MM.1S (cell line): ENCODE measurements at regions not wholly inside any gene's neighbourhood (a gene's known extent, or its start where the extent isn't known, plus 50 kb on each side); places are given as distances from the start of the nearest gene placed in this dataset.

Experiments used
- EZH2 ChIP-seq: fragments of 300-600 bp; sonication (generic); optimal IDR thresholded peaks from 2 replicates; pipeline ENCODE3; 2017; ENCODE audit warnings: low read depth, mild to moderate bottlenecking, antibody characterized with exemption, low read length, mixed read lengths
- EZH2phosphoT487 ChIP-seq: fragments of 300-600 bp; sonication (generic); IDR thresholded peaks from 2 replicates; pipeline ENCODE4 v1.6.1; 2018; ENCODE audit warnings: antibody characterized with exemption, low read length
- TF ChIP-seq, protein P1 (sequence below): fragments of 300-600 bp; sonication (generic); IDR thresholded peaks from 2 replicates; pipeline ENCODE4 v1.5.1; 2016; ENCODE audit warnings: antibody characterized with exemption, low read length, mixed read lengths

DNA sequence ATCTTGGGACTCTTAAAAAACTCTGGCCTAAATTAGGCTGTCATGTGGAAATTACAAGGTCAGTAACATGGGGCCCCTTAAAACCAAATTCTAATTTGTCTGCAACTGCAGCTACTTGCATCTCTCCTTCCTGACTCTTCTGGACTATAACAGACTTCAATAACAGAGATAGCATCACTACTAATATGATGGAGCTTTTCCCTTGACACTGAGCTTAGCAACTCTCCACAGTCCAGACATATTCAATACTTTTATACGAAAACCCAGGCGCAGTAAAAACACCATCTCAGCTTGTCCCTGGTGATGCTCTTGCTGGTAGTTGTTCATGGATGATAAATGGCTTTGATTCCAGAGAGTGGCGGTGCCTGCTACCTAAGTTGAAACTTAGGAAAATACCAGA lies 850.4 kb downstream of the STIM2 start:
- TF ChIP-seq, protein P1, sequence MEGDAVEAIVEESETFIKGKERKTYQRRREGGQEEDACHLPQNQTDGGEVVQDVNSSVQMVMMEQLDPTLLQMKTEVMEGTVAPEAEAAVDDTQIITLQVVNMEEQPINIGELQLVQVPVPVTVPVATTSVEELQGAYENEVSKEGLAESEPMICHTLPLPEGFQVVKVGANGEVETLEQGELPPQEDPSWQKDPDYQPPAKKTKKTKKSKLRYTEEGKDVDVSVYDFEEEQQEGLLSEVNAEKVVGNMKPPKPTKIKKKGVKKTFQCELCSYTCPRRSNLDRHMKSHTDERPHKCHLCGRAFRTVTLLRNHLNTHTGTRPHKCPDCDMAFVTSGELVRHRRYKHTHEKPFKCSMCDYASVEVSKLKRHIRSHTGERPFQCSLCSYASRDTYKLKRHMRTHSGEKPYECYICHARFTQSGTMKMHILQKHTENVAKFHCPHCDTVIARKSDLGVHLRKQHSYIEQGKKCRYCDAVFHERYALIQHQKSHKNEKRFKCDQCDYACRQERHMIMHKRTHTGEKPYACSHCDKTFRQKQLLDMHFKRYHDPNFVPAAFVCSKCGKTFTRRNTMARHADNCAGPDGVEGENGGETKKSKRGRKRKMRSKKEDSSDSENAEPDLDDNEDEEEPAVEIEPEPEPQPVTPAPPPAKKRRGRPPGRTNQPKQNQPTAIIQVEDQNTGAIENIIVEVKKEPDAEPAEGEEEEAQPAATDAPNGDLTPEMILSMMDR = no peak
- no peak for TF ChIP-seq EZH2phosphoT487
- TF ChIP-seq EZH2 = no peak
